ENCODE measurements at regions not wholly inside any gene's neighbourhood (a gene's known extent, or its start where the extent isn't known, plus 50 kb on each side); places are given as distances from the start of the nearest gene placed in this dataset.

DNA sequence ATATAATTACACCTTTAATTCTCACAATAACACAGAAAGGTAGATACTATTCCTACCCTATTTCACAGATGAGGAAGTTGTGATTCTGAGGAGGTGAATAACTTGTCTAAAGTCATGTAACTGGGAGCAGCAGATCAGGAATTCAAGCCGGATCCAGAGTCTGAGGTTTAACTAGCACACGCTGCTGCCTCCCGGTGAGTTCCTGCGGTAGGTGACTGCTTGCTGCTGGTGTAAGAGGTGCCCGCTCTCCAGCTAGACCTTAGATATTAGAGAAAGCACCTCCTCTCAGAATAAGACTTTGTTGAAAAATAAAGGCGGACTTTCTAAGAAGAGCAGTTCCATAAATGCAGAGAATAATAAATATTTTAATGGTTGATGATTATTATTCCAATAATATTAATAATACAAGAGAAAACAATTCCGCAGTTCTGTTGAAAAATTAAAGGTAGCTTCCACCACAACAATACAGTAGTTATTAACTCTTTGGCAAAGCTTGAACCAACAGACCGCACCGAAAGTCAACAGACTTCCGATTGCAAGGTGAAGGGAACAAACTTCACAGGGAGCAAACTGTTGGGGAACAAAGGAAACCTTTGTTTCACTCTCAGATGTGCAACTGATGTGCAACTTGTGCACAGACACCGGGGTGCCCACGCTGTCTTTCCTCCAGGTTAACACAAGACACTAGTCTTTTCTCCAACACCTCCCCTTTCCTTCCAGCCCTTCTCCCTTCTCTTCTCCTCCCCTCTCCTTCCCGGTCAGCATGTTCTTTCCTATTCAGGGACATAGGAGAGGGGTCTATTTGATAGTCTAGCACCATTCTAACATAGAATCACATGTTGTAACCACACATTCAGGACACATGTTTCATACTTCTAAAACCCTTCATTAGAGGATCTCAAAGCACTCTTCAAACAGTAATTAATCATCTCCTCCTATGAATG lies 73.2 kb upstream of the EGLN3 start:
- peaks cover 0 to 3% of the 10 kb centered on the region in 2 donors for H3K4me1 Mint-ChIP-seq (ENCODE audit: low read depth in 2 of 2)
- no peak overlapping the region for H3K4me3 Mint-ChIP-seq
- H3K27ac Mint-ChIP-seq, result no peak overlapping the region
- H3K27me3 Mint-ChIP-seq, result no peaks in the 10 kb centered on the region
- DNase-seq (no peak), ATAC-seq (replicated peaks) (no peak)
- no peaks in the 10 kb centered on the region for H3K36me3 Mint-ChIP-seq (ENCODE audit: insufficient read depth)
- peaks cover 3 to 4% of the 10 kb centered on the region in 2 donors for H3K9me3 Mint-ChIP-seq

DNA sequence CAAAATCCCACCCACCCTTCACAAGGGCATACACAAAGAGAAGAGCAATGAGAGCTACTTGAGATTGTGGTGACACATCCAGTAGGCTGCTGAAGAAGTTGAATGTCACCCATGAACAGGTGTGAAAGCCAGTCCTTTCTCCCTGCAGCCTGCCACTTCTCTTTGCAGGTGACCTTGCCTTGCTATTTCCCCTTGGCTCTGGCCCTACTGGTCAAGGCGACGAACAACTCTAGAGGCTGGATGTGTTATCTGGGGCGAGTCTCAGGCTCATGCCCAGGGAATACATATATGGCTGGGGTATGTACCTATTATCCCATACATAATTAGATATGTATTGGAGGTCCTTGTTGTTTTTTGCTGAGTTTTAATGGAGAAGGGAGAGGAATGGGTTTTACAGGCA lies 70.2 kb upstream of the EGLN3 start:
- ATAC-seq (replicated peaks) (no peak), DNase-seq (no peak)
- H3K4me3 Mint-ChIP-seq, result no peak overlapping the region
- no peaks in the 10 kb centered on the region for H3K27me3 Mint-ChIP-seq
- H3K27ac Mint-ChIP-seq, result no peak overlapping the region
- peaks cover 3% of the 10 kb centered on the region in 2 donors for H3K4me1 Mint-ChIP-seq (ENCODE audit: low read depth in 2 of 2)
- no peaks in the 10 kb centered on the region for H3K36me3 Mint-ChIP-seq (ENCODE audit: insufficient read depth)
- peaks cover 2 to 4% of the 10 kb centered on the region in 2 donors for H3K9me3 Mint-ChIP-seq

DNA sequence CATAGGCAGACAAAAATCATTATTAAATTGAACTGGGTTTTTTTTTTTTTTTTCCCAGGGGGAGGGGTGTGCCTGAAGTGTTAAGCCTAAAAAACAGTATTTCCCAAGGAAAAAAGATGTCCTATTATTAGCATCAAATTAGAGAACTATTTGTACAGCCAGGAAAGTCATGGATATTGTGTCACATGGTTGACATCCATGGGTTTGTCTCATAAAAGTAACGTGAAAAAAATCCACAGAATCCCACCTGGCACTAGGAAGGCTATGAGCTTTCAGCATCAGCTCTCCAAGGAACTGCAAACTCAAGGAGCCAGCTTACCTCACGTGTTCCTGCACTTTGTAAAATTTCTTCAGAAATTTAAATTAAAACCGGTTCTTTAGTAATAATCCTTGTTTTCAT lies 69.1 kb upstream of the EGLN3 start:
- Mint-ChIP-seq H3K4me3 (no peak overlapping the region), H3K4me1 (ENCODE audit: low read depth in 2 of 2) (peaks cover 3% of the 10 kb centered on the region in 2 donors), H3K36me3 (ENCODE audit: insufficient read depth) (no peaks in the 10 kb centered on the region)

DNA sequence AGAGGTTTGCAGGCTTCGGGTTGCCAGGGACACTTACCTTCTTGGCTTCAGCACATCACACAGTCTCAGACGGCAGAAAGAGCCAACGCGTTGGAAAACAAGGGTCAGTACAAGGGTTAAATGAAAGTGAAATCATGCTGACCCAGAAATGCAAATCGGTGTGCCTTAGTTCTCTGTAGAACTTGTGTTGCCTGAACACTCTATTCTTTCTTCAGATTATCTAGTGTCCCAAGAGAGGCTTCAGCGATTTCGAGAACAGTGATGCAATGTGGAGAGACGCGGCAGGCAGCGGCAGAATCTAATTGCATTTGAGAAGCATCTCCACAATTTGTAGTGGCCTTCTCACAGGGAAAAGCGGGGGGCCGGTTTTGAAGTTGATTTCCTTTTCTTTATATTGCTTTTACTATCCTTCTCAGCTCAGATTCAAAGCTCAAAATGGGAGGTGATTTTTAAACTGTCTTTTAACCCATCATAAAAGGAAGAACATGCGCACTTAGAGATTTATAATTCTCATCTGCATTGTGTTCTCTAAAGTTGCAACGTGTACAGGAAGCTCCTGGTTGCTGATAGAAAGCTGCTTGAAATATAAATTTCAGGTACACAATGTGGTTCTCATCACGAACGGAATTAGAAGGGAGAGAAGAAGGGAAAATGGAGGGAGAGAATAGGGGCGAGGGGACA lies 67.8 kb upstream of the EGLN3 start:
- peaks cover 0 to 2% of the 10 kb centered on the region in 2 donors for H3K9me3 Mint-ChIP-seq
- DNase-seq, result no peak
- peaks cover 3% of the 10 kb centered on the region in 2 donors for H3K4me1 Mint-ChIP-seq (ENCODE audit: low read depth in 2 of 2)
- ATAC-seq (replicated peaks), result peak; percentile 77
- H3K27me3 Mint-ChIP-seq, result no peaks in the 10 kb centered on the region
- H3K27ac Mint-ChIP-seq, result peak overlapping the region; percentile 15 to 73
- H3K4me3 Mint-ChIP-seq, result peak overlapping the region; percentile 65 to 69
- no peaks in the 10 kb centered on the region for H3K36me3 Mint-ChIP-seq (ENCODE audit: insufficient read depth)

More for the DNA sequence above, 69.1 kb upstream of the EGLN3 start:
- peaks cover 2 to 4% of the 10 kb centered on the region in 2 donors for H3K9me3 Mint-ChIP-seq
- ATAC-seq (replicated peaks) (no peak), DNase-seq (no peak)
- H3K27me3 Mint-ChIP-seq, result no peaks in the 10 kb centered on the region
- H3K27ac Mint-ChIP-seq, result peak overlapping the region in 1 of 2 donors; percentile 73

DNA sequence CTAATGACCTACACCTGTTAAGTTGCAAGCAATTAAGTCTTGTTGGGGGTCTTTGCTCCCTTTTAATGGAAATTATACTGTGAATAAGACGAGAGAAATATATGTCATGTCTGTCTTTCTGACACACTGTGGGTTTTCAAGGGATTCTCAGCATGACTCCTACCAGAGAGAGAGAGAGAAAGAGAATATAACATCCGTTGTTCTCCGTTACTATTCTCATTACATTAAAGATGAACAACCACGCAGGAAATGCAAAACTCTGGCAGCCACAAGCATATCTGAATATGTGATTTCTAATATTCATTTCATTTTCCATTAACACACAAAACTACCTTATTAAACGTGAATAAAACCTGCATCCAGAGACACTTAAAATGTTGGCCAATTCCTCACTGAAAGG lies 67.3 kb upstream of the EGLN3 start:
- Mint-ChIP-seq H3K36me3 (ENCODE audit: insufficient read depth) (no peaks in the 10 kb centered on the region), H3K9me3 (peaks cover 0 to 2% of the 10 kb centered on the region in 2 donors), H3K27me3 (no peaks in the 10 kb centered on the region), H3K4me1 (ENCODE audit: low read depth in 2 of 2) (peaks cover 3% of the 10 kb centered on the region in 2 donors), H3K4me3 (peak overlapping the region; percentile 65 to 69), H3K27ac (peak overlapping the region in 1 of 2 donors; percentile 73)
- ATAC-seq (replicated peaks) (peak; percentile 56), DNase-seq (no peak)

DNA sequence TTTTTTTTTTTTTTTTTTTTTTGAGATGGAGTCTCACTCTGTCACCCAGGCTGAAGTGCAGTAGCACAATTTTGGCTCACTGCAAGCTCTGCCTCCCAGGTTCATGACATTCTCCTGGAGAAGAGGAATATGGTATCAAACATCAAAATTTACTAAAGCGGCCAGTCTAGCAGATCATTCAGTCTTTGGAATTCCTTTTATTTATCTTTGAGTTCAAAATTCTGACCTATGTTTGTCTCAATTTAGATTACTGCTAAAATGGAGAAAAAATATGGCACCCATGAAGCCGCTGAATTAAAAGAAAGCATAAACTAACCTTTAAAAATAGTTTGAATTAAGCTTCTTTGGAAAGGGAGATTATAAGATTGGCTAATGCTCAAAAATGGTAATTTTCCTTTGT lies 64.5 kb upstream of the EGLN3 start:
- Mint-ChIP-seq H3K36me3 (ENCODE audit: insufficient read depth) (no peaks in the 10 kb centered on the region), H3K27ac (no peak overlapping the region), H3K4me1 (ENCODE audit: low read depth in 2 of 2) (peaks cover 3% of the 10 kb centered on the region in 2 donors), H3K9me3 (no peaks in the 10 kb centered on the region), H3K4me3 (no peak overlapping the region), H3K27me3 (no peaks in the 10 kb centered on the region)
- no peak for DNase-seq
- no peak for ATAC-seq (replicated peaks)

DNA sequence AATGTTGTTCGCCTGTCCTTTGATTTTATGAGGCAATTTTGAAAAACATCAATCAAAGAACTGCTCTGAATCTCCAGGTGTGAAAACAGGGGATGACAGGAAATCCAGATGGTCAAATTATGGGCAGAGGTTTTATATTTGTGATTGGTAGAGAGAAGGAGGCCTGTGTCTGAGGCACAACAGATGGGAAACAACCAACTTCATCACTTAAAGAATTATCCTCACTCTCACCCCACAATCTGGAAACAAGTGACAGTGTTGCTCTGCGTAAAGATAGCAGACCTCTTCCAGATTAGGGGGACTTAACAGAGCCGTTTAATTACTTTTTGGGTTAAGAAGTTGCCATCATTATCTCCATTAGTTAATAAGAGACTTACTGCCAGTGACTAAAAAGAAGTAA lies 64.1 kb upstream of the EGLN3 start:
- DNase-seq (no peak), ATAC-seq (replicated peaks) (no peak)
- H3K9me3 Mint-ChIP-seq, result no peaks in the 10 kb centered on the region
- peaks cover 3% of the 10 kb centered on the region in 2 donors for H3K4me1 Mint-ChIP-seq (ENCODE audit: low read depth in 2 of 2)
- H3K36me3 Mint-ChIP-seq (ENCODE audit: insufficient read depth), result no peaks in the 10 kb centered on the region
- no peak overlapping the region for H3K4me3 Mint-ChIP-seq
- H3K27me3 Mint-ChIP-seq, result no peaks in the 10 kb centered on the region
- no peak overlapping the region for H3K27ac Mint-ChIP-seq

DNA sequence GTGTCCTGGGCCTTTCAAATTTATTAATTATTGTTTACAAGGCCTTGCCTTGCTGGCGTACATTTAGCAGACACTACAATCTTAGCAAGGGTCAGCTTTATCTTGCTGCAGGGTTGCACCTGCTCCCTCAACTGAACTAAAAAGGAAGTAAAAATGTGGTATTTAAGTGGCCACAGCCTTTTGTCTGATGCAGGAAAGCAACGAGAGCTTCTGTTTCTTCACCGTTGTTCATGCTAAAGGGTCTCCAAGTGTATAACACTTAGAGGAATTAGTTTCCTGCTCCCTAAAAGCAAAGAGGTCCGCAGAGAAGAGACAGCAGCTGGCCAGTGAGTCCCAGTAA lies 62.8 kb upstream of the EGLN3 start:
- DNase-seq (no peak), ATAC-seq (replicated peaks) (no peak)
- Mint-ChIP-seq H3K4me1 (ENCODE audit: low read depth in 2 of 2) (no peaks in the 10 kb centered on the region), H3K27me3 (no peaks in the 10 kb centered on the region), H3K36me3 (ENCODE audit: insufficient read depth) (no peaks in the 10 kb centered on the region), H3K27ac (no peak overlapping the region), H3K9me3 (no peaks in the 10 kb centered on the region), H3K4me3 (no peak overlapping the region)

DNA sequence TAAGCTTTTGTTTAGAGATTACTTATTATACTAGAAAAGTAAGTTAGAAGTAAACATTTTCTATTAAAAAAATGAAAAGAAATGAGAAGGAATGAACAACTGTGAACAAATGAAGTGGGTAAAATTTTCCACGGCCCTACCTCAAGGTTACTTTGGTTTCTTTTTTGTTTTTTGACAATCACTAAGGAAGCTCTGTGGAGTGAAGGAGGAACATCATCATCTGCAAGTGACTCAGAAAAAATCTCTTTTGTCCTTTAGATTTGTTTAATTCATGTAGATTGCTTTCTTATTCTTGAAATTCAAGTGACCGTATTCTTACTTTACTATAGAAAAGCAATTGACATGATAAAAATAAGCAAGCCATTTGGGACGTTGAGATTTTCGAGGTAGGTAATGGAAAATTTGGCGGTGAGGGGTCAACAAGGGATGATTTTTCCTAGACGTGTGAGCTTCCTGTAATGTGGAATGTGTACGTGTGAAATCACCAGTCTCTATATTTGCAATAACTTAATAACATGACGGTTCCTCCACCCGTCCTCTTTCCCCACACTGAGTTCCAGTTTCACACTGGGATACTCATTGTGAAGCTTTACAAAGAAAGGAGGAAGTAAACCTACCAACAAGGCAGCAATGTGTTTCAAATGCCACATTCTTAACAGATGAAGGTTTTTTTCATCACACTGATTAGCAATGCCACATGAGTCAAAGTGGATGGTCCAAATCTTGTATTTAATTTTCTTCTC lies 62.3 kb upstream of the EGLN3 start:
- H3K4me1 Mint-ChIP-seq (ENCODE audit: low read depth in 2 of 2), result no peaks in the 10 kb centered on the region
- H3K4me3 Mint-ChIP-seq, result no peak overlapping the region
- ATAC-seq (replicated peaks) (no peak), DNase-seq (no peak)
- no peaks in the 10 kb centered on the region for H3K36me3 Mint-ChIP-seq (ENCODE audit: insufficient read depth)
- H3K27ac Mint-ChIP-seq, result peak overlapping the region in 1 of 2 donors; percentile 77
- no peaks in the 10 kb centered on the region for H3K9me3 Mint-ChIP-seq
- H3K27me3 Mint-ChIP-seq, result no peaks in the 10 kb centered on the region

DNA sequence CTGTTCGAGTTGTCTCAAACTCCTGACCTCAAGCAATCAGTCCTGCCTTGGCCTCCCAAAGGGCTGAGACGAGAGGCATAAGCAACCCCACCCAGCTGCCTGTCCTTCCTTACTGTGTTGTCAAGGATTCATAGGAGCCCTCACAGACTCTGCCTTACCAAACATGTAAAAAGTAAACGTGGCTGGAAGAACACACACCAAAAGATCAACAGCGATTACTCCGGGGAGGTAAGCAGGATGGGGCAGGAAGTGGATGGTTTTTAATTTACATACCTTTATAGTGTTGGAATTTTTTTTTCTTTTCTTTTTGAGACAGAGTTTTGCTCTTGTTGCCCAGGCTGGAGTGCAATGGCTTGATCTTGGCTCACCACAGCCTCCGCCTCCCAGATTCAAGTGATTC lies 61.5 kb upstream of the EGLN3 start:
- no peak overlapping the region for H3K4me3 Mint-ChIP-seq
- no peak for ATAC-seq (replicated peaks)

DNA sequence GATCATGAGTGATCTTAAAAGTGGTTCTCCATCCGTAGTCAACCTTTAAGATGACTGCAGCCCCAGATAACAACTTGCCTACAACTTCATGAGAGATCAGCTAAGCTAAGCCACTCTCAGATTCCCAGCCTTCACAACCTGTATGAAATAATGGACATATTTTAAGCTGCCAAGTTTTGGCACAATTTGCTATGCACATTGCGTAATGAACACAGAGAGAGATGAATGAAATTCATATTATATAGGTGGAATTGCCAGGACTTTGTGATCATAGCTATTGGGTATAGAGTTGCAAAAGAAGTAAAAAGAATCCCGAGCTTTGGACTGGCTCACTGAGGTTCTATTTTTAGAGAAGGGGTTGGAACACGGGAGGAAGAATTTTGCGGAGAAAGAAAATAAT lies 59.1 kb upstream of the EGLN3 start:
- no peak for ATAC-seq (replicated peaks)

More for the DNA sequence above, 61.5 kb upstream of the EGLN3 start:
- Mint-ChIP-seq H3K4me1 (ENCODE audit: low read depth in 2 of 2) (no peaks in the 10 kb centered on the region), H3K9me3 (peaks cover 0 to under 1% of the 10 kb centered on the region in 2 donors), H3K27me3 (no peaks in the 10 kb centered on the region), H3K27ac (no peak overlapping the region), H3K36me3 (ENCODE audit: insufficient read depth) (no peaks in the 10 kb centered on the region)
- no peak for DNase-seq

DNA sequence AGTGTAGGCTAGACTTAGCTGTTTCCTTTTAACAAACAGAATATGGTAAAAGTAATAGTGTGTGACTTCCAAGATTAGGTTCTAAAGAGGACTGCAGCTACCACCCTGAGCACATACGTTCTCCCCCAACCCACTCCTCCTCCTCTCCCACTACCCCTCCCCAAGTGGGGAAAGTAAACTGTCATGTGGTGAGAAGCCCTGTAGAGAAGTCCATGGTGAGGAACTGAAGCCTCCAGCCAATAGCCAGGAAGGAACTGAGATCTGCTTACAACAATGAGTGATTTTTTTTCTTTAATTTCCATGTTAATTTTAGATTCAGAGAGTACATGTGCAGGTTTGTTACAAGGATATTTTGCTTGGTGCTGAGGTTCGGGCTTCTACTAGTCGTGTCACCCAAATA lies 57.0 kb upstream of the EGLN3 start:
- ATAC-seq (replicated peaks) (no peak), DNase-seq (no peak)
- H3K27me3 Mint-ChIP-seq, result no peaks in the 10 kb centered on the region
- no peaks in the 10 kb centered on the region for H3K36me3 Mint-ChIP-seq (ENCODE audit: insufficient read depth)
- peaks cover 0 to 8% of the 10 kb centered on the region in 2 donors for H3K9me3 Mint-ChIP-seq
- no peak overlapping the region for H3K4me3 Mint-ChIP-seq
- H3K27ac Mint-ChIP-seq, result no peak overlapping the region
- H3K4me1 Mint-ChIP-seq (ENCODE audit: low read depth in 2 of 2), result peaks cover 0 to 4% of the 10 kb centered on the region in 2 donors

More for the DNA sequence above, 59.1 kb upstream of the EGLN3 start:
- DNase-seq, result no peak
- Mint-ChIP-seq H3K4me1 (ENCODE audit: low read depth in 2 of 2) (peaks cover 0 to 4% of the 10 kb centered on the region in 2 donors), H3K4me3 (no peak overlapping the region), H3K27ac (no peak overlapping the region), H3K9me3 (peaks cover 0 to 8% of the 10 kb centered on the region in 2 donors), H3K36me3 (ENCODE audit: insufficient read depth) (no peaks in the 10 kb centered on the region), H3K27me3 (no peaks in the 10 kb centered on the region)

DNA sequence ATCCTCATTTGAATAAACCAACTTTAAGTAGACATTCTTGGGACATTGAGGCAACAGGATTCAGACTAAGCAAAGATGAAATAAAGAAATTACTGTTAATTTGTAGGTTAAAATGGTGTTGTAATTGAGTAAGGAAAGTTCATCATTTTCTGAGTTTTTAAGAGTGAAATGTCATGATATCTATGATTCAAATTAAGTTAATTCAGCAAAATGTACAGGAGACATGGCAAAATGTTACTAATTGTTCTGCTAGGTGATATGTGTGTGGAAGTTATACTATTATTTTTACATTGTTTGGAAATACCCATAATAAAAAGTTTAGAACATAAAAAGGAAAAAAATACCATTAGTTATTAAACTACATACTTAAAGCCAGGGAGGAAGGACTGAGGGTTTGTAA lies 55.0 kb upstream of the EGLN3 start:
- Mint-ChIP-seq H3K9me3 (peaks cover 5 to 8% of the 10 kb centered on the region in 2 donors), H3K4me1 (ENCODE audit: low read depth in 2 of 2) (peaks cover 0 to 4% of the 10 kb centered on the region in 2 donors), H3K36me3 (ENCODE audit: insufficient read depth) (no peaks in the 10 kb centered on the region), H3K4me3 (no peak overlapping the region), H3K27me3 (no peaks in the 10 kb centered on the region), H3K27ac (no peak overlapping the region)
- DNase-seq, result no peak
- no peak for ATAC-seq (replicated peaks)

All from effector memory CD8-positive, alpha-beta T cell (primary cell).